Tibial nerve (tissue), 3 donors: ENCODE measurements at regions not wholly inside any gene's neighbourhood (a gene's known extent, or its start where the extent isn't known, plus 50 kb on each side); places are given as distances from the start of the nearest gene placed in this dataset.

Experiments
- CTCF ChIP-seq, 5 experiments: fragments of 200-600 bp in 3 of 5; fragments of 450-650 bp in 2 of 5; sonication (generic) in 3 of 5; IDR thresholded peaks; one replicate each; pipeline ENCODE4 v1.5.1; 2016 to 2019; ENCODE audit warnings: antibody characterized with exemption in 5 of 5, mild to moderate bottlenecking in 3 of 5, moderate library complexity in 2 of 5
- POLR2A ChIP-seq, 2 donors: fragments of 450-650 bp; IDR thresholded peaks; one replicate each; pipeline ENCODE4 v1.6.1; 2017; ENCODE audit warnings: antibody characterized with exemption in 2 of 2, mild to moderate bottlenecking in 2 of 2, moderate library complexity in 2 of 2

DNA sequence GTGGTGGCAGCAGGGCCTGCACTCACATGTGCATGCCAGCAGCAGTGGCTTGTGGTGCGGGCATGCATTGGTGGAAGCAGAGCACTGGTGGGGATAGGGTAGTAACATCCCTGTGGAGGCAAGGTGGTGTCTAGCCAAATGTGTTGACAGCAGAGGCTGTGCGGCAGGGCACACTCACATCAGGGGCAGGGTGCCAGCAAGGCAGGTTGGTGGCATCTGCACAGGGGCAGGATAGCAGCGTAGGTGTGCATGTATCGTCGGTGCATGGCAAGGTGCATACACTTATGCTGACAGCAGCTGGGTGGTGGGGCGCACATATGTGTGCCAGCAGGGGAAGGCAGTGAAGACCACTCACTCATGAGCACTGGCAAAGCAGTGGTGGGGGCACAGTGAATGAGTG is 211.5 kb upstream of the CSNK1A1L start:
- TF ChIP-seq CTCF (IDR thresholded peaks at IDR 0.05): no peak
- TF ChIP-seq POLR2A (IDR thresholded peaks at IDR 0.05): no peak
